ENCODE measurements at regions not wholly inside any gene's neighbourhood (a gene's known extent, or its start where the extent isn't known, plus 50 kb on each side); places are given as distances from the start of the nearest gene placed in this dataset.
"Not testable (repeated sequence)": the region's sequence is repeated elsewhere in the genome, so short reads cannot be mapped to it uniquely, and the experiment has no call there.

- Histone ChIP-seq H3K4me3 (ENCODE audit: control insufficient read depth in 1 of 2, extremely low read depth in 1 of 2, low read length in 1 of 2) (no peak overlapping the region), H3K36me3 (ENCODE audit: control insufficient read depth in 2 of 2, extremely low read depth in 1 of 2, insufficient read depth in 1 of 2, low read length in 1 of 2) (no peaks in the 10 kb centered on the region), H3K4me1 (ENCODE audit: control insufficient read depth in 1 of 2, extremely low read depth in 1 of 2, insufficient read depth in 2 of 2, low read length in 2 of 2) (no peaks in the 10 kb centered on the region), H3K9me3 (no peaks in the 10 kb centered on the region), H3K27me3 (replicated peaks in 1 of 2; ENCODE audit: control insufficient read depth in 2 of 2, extremely low read depth in 1 of 2, insufficient read depth in 2 of 2, low read length in 1 of 2) (no peaks in the 10 kb centered on the region), H3K27ac (ENCODE audit: low read length) (no peak overlapping the region)
- no peak overlapping the region for H3K4me3 Mint-ChIP-seq
- H3K4me1 Mint-ChIP-seq = no peaks in the 10 kb centered on the region
- H3K27ac Mint-ChIP-seq = no peak overlapping the region
- DNase-seq = no peak
- peaks cover 3 to 4% of the 10 kb centered on the region in 2 donors for H3K27me3 Mint-ChIP-seq
- peaks cover 0 to 10% (median 0%) of the 10 kb centered on the region in 3 donors for H3K9me3 Mint-ChIP-seq
- CTCF ChIA-PET = no interaction called here
- peaks cover 8% of the 10 kb centered on the region for H3K36me3 Mint-ChIP-seq
- WGBS (ENCODE audit: insufficient coverage) = no CpG with 5 or more reads among the region's 1 CpG
- peak in 1 of 4 experiments; percentile 9 for ATAC-seq (replicated peaks in 1 of 4)
- POLR2A ChIA-PET = no interaction called here
Measured at GRCh38 chr2:217356142-217356541, 496.3 kb upstream of the TNP1 start.

GRCh38 chr2:217353591-217353990 is 493.7 kb upstream of the TNP1 start:
- 83% methylated on average over 2 of the region's 4 CpGs for WGBS (ENCODE audit: insufficient coverage)
- DNase-seq (no peak), ATAC-seq (replicated peaks in 1 of 4) (no peak)
- H3K4me3 ChIP-seq (ENCODE audit: control insufficient read depth in 1 of 2, extremely low read depth in 1 of 2, low read length in 1 of 2) = no peak overlapping the region
- no peaks in the 10 kb centered on the region for H3K9me3 ChIP-seq
- CTCF ChIA-PET = no interaction called here
- Mint-ChIP-seq H3K27ac (no peak overlapping the region), H3K27me3 (peaks cover 3 to 4% of the 10 kb centered on the region in 2 donors), H3K4me1 (no peaks in the 10 kb centered on the region), H3K9me3 (peaks cover 10 to 17% (median 14%) of the 10 kb centered on the region in 3 donors), H3K36me3 (peaks cover 8% of the 10 kb centered on the region), H3K4me3 (no peak overlapping the region)
- POLR2A ChIA-PET = no interaction called here
- no peaks in the 10 kb centered on the region for H3K27me3 ChIP-seq (replicated peaks in 1 of 2; ENCODE audit: control insufficient read depth in 2 of 2, extremely low read depth in 1 of 2, insufficient read depth in 2 of 2, low read length in 1 of 2)
- no peaks in the 10 kb centered on the region for H3K4me1 ChIP-seq (ENCODE audit: control insufficient read depth in 1 of 2, extremely low read depth in 1 of 2, insufficient read depth in 2 of 2, low read length in 2 of 2)
- H3K36me3 ChIP-seq (ENCODE audit: control insufficient read depth in 2 of 2, extremely low read depth in 1 of 2, insufficient read depth in 1 of 2, low read length in 1 of 2) = no peaks in the 10 kb centered on the region
- H3K27ac ChIP-seq (ENCODE audit: low read length) = no peak overlapping the region

GRCh38 chr2:217351378-217351777 is 491.5 kb upstream of the TNP1 start:
- no peaks in the 10 kb centered on the region for H3K4me1 Mint-ChIP-seq

GRCh38 chr2:217349251-217349650 is 489.4 kb upstream of the TNP1 start:
- Histone ChIP-seq H3K9me3 (no peaks in the 10 kb centered on the region), H3K36me3 (ENCODE audit: control insufficient read depth in 2 of 2, extremely low read depth in 1 of 2, insufficient read depth in 1 of 2, low read length in 1 of 2) (no peaks in the 10 kb centered on the region), H3K27ac (ENCODE audit: low read length) (no peak overlapping the region), H3K27me3 (replicated peaks in 1 of 2; ENCODE audit: control insufficient read depth in 2 of 2, extremely low read depth in 1 of 2, insufficient read depth in 2 of 2, low read length in 1 of 2) (no peaks in the 10 kb centered on the region), H3K4me3 (ENCODE audit: control insufficient read depth in 1 of 2, extremely low read depth in 1 of 2, low read length in 1 of 2) (no peak overlapping the region), H3K4me1 (ENCODE audit: control insufficient read depth in 1 of 2, extremely low read depth in 1 of 2, insufficient read depth in 2 of 2, low read length in 2 of 2) (no peaks in the 10 kb centered on the region)
- no CpG with 5 or more reads among the region's 1 CpG for WGBS (ENCODE audit: insufficient coverage)
- POLR2A ChIA-PET = no interaction called here
- Mint-ChIP-seq H3K27ac (no peak overlapping the region), H3K4me3 (no peak overlapping the region), H3K9me3 (peaks cover 5 to 23% (median 18%) of the 10 kb centered on the region in 3 donors), H3K27me3 (peaks cover 0 to 3% of the 10 kb centered on the region in 2 donors), H3K4me1 (no peaks in the 10 kb centered on the region), H3K36me3 (peaks cover 4% of the 10 kb centered on the region)
- ATAC-seq (replicated peaks in 1 of 4) = no peak
- DNase-seq = no peak
- CTCF ChIA-PET = interaction anchor here in 1 of 2 donors (0.5 kb wide), 1 partner anchor 1300 kb away, joined by 3 read pairs; no protein-coding TSS in a partner anchor

More at GRCh38 chr2:217351378-217351777, 491.5 kb upstream of the TNP1 start:
- no peak for DNase-seq
- Mint-ChIP-seq H3K36me3 (peaks cover 8% of the 10 kb centered on the region), H3K9me3 (peaks cover 15 to 23% (median 18%) of the 10 kb centered on the region in 3 donors), H3K4me3 (no peak overlapping the region), H3K27me3 (peaks cover 3 to 4% of the 10 kb centered on the region in 2 donors), H3K27ac (no peak overlapping the region)
- ChIA-PET POLR2A (no interaction called here), CTCF (no interaction called here)
- no peaks in the 10 kb centered on the region for H3K36me3 ChIP-seq (ENCODE audit: control insufficient read depth in 2 of 2, extremely low read depth in 1 of 2, insufficient read depth in 1 of 2, low read length in 1 of 2)
- H3K27ac ChIP-seq (ENCODE audit: low read length) = no peak overlapping the region
- ATAC-seq (replicated peaks in 1 of 4) = no peak
- WGBS (ENCODE audit: insufficient coverage) = 74% methylated on average over 4 of the region's 5 CpGs
- no peaks in the 10 kb centered on the region for H3K9me3 ChIP-seq
- no peak overlapping the region for H3K4me3 ChIP-seq (ENCODE audit: control insufficient read depth in 1 of 2, extremely low read depth in 1 of 2, low read length in 1 of 2)
- no peaks in the 10 kb centered on the region for H3K27me3 ChIP-seq (replicated peaks in 1 of 2; ENCODE audit: control insufficient read depth in 2 of 2, extremely low read depth in 1 of 2, insufficient read depth in 2 of 2, low read length in 1 of 2)
- no peaks in the 10 kb centered on the region for H3K4me1 ChIP-seq (ENCODE audit: control insufficient read depth in 1 of 2, extremely low read depth in 1 of 2, insufficient read depth in 2 of 2, low read length in 2 of 2)

GRCh38 chr2:217347630-217348029 is 487.8 kb upstream of the TNP1 start:
- H3K4me3 ChIP-seq (ENCODE audit: control insufficient read depth in 1 of 2, extremely low read depth in 1 of 2, low read length in 1 of 2); H3K9me3 ChIP-seq; H3K36me3 ChIP-seq (ENCODE audit: control insufficient read depth in 2 of 2, extremely low read depth in 1 of 2, insufficient read depth in 1 of 2, low read length in 1 of 2); H3K4me1 ChIP-seq (ENCODE audit: control insufficient read depth in 1 of 2, extremely low read depth in 1 of 2, insufficient read depth in 2 of 2, low read length in 2 of 2); DNase-seq; ATAC-seq (replicated peaks in 1 of 4); CTCF ChIA-PET; H3K27me3 Mint-ChIP-seq; H3K27me3 ChIP-seq (replicated peaks in 1 of 2; ENCODE audit: control insufficient read depth in 2 of 2, extremely low read depth in 1 of 2, insufficient read depth in 2 of 2, low read length in 1 of 2); H3K27ac ChIP-seq (ENCODE audit: low read length); H3K27ac Mint-ChIP-seq; H3K4me1 Mint-ChIP-seq; H3K36me3 Mint-ChIP-seq; POLR2A ChIA-PET; H3K4me3 Mint-ChIP-seq: not testable (repeated sequence)
- peaks cover 5 to 23% (median 18%) of the 10 kb centered on the region in 3 donors for H3K9me3 Mint-ChIP-seq
- 100% methylated on average over 1 of the region's 3 CpGs for WGBS (ENCODE audit: insufficient coverage)

- H3K4me3 ChIP-seq (ENCODE audit: control insufficient read depth in 1 of 2, extremely low read depth in 1 of 2, low read length in 1 of 2); H3K9me3 ChIP-seq; DNase-seq; CTCF ChIA-PET; H3K27me3 Mint-ChIP-seq; H3K4me1 Mint-ChIP-seq; H3K4me1 ChIP-seq (ENCODE audit: control insufficient read depth in 1 of 2, extremely low read depth in 1 of 2, insufficient read depth in 2 of 2, low read length in 2 of 2); POLR2A ChIA-PET; H3K27me3 ChIP-seq (replicated peaks in 1 of 2; ENCODE audit: control insufficient read depth in 2 of 2, extremely low read depth in 1 of 2, insufficient read depth in 2 of 2, low read length in 1 of 2); ATAC-seq (replicated peaks in 1 of 4); H3K27ac ChIP-seq (ENCODE audit: low read length); H3K36me3 ChIP-seq (ENCODE audit: control insufficient read depth in 2 of 2, extremely low read depth in 1 of 2, insufficient read depth in 1 of 2, low read length in 1 of 2); H3K36me3 Mint-ChIP-seq; H3K4me3 Mint-ChIP-seq; H3K27ac Mint-ChIP-seq: not testable (repeated sequence)
- WGBS (ENCODE audit: insufficient coverage) = no CpG with 5 or more reads among the region's 1 CpG
- peaks cover 5 to 23% (median 18%) of the 10 kb centered on the region in 3 donors for H3K9me3 Mint-ChIP-seq
Measured at GRCh38 chr2:217346043-217346442, 486.2 kb upstream of the TNP1 start.

- Mint-ChIP-seq H3K27ac (no peak overlapping the region), H3K4me1 (no peaks in the 10 kb centered on the region), H3K9me3 (peaks cover 0 to 4% (median 0%) of the 10 kb centered on the region in 3 donors), H3K4me3 (no peak overlapping the region), H3K36me3 (no peaks in the 10 kb centered on the region), H3K27me3 (no peaks in the 10 kb centered on the region)
- no peaks in the 10 kb centered on the region for H3K4me1 ChIP-seq (ENCODE audit: control insufficient read depth in 1 of 2, extremely low read depth in 1 of 2, insufficient read depth in 2 of 2, low read length in 2 of 2)
- no peak overlapping the region for H3K4me3 ChIP-seq (ENCODE audit: control insufficient read depth in 1 of 2, extremely low read depth in 1 of 2, low read length in 1 of 2)
- H3K27me3 ChIP-seq (replicated peaks in 1 of 2; ENCODE audit: control insufficient read depth in 2 of 2, extremely low read depth in 1 of 2, insufficient read depth in 2 of 2, low read length in 1 of 2) = no peaks in the 10 kb centered on the region
- no peak overlapping the region for H3K27ac ChIP-seq (ENCODE audit: low read length)
- POLR2A ChIA-PET = no interaction called here
- no peaks in the 10 kb centered on the region for H3K36me3 ChIP-seq (ENCODE audit: control insufficient read depth in 2 of 2, extremely low read depth in 1 of 2, insufficient read depth in 1 of 2, low read length in 1 of 2)
- CTCF ChIA-PET = no interaction called here
- no peak for ATAC-seq (replicated peaks in 1 of 4)
- no peaks in the 10 kb centered on the region for H3K9me3 ChIP-seq
- WGBS (ENCODE audit: insufficient coverage) = no CpG with 5 or more reads among the region's 1 CpG
- no peak for DNase-seq
Measured at GRCh38 chr2:217340899-217341298, 481.0 kb upstream of the TNP1 start.
